Bronchial epithelial cell (primary cell): ENCODE measurements at regions not wholly inside any gene's neighbourhood (a gene's known extent, or its start where the extent isn't known, plus 50 kb on each side); places are given as distances from the start of the nearest gene placed in this dataset.

Experiments
- DNase-seq: peaks from one replicate; pipeline ENCODE4 v3.0.0-alpha.2; 2010; ENCODE audit warnings: low read depth
- FAIRE-seq: peaks from 2 replicates; lab custom pipeline; 2011; peaks lifted over from hg19 to GRCh38; lab: Jason Lieb, UNC
- H3K27me3 ChIP-seq: 2 replicates; pipeline ENCODE4 v1.5.1; 2011; ENCODE audit warnings: low read length; ENCODE audit not compliant: control insufficient read depth, insufficient read depth
- H3K36me3 ChIP-seq: 2 replicates; pipeline ENCODE4 v1.5.1; 2011; ENCODE audit warnings: low read length; ENCODE audit not compliant: control insufficient read depth, insufficient read depth
- H3K4me3 ChIP-seq: 2 replicates; pipeline ENCODE4 v1.5.1; 2011; ENCODE audit warnings: mild to moderate bottlenecking, low read depth, low read length, control low read depth
- CTCF ChIP-seq: IDR thresholded peaks from 2 replicates; pipeline ENCODE4 v1.5.1; 2011; ENCODE audit warnings: mild to moderate bottlenecking, moderate library complexity, low read length, control low read depth, inconsistent platforms; ENCODE audit not compliant: insufficient read depth, severe bottlenecking

GRCh38 chr4:101730291-101731117, 60.0 kb upstream of the BANK1 start:
- no peak overlapping the region for H3K4me3 ChIP-seq
- DNase-seq (peak; percentile 71), FAIRE-seq (no peak)
- no peaks in the 10 kb centered on the region for H3K36me3 ChIP-seq
- H3K27me3 ChIP-seq: no peaks in the 10 kb centered on the region
- TF ChIP-seq CTCF: peak; percentile 74

- Histone ChIP-seq H3K27me3 (no peaks in the 10 kb centered on the region), H3K4me3 (no peak overlapping the region), H3K36me3 (no peaks in the 10 kb centered on the region)
- FAIRE-seq: no peak
- TF ChIP-seq CTCF: no peak
- DNase-seq: no peak
Observed at GRCh38 chr4:101727238-101727637, 63.3 kb upstream of the BANK1 start.

- no peaks in the 10 kb centered on the region for H3K27me3 ChIP-seq
- TF ChIP-seq CTCF: no peak
- FAIRE-seq: no peak
Observed at GRCh38 chr4:101724093-101724492, 66.4 kb upstream of the BANK1 start.

GRCh38 chr4:101718810-101719209, 71.7 kb upstream of the BANK1 start:
- no peak for TF ChIP-seq CTCF
- no peak overlapping the region for H3K4me3 ChIP-seq
- FAIRE-seq: no peak
- no peaks in the 10 kb centered on the region for H3K36me3 ChIP-seq
- H3K27me3 ChIP-seq: no peaks in the 10 kb centered on the region
- DNase-seq: no peak

More at GRCh38 chr4:101724093-101724492, 66.4 kb upstream of the BANK1 start:
- DNase-seq: no peak
- Histone ChIP-seq H3K4me3 (no peak overlapping the region), H3K36me3 (no peaks in the 10 kb centered on the region)

- no peak for TF ChIP-seq CTCF
- H3K27me3 ChIP-seq: no peaks in the 10 kb centered on the region
- H3K4me3 ChIP-seq: no peak overlapping the region
- DNase-seq: no peak
- H3K36me3 ChIP-seq: no peaks in the 10 kb centered on the region
- FAIRE-seq: no peak
Observed at GRCh38 chr4:101711590-101712260, 78.8 kb upstream of the BANK1 start.
